H1 (cell line): ENCODE measurements at regions not wholly inside any gene's neighbourhood (a gene's known extent, or its start where the extent isn't known, plus 50 kb on each side); places are given as distances from the start of the nearest gene placed in this dataset.

Experiments
- CEBPB ChIP-seq: IDR thresholded peaks from 2 replicates; pipeline ENCODE4 v1.6.1; 2012; ENCODE audit warnings: low read depth, low read length
- CHD2 ChIP-seq: IDR thresholded peaks from 2 replicates; pipeline ENCODE4 v1.6.1; 2012; ENCODE audit warnings: low read length, improper control_type of control experiment
- CTCF ChIP-seq, 3 experiments: IDR thresholded peaks; 1 replicate in 2 of 3; 2 replicates in 1 of 3; pipeline versions ENCODE4 v1.5.1 to v1.6.1; 2011; ENCODE audit warnings: low read length in 3 of 3, mild to moderate bottlenecking in 3 of 3, inconsistent platforms in 2 of 3, low read depth in 1 of 3, moderate library complexity in 1 of 3; ENCODE audit not compliant: insufficient read depth in 1 of 3; ENCODE audit errors: control extremely low read depth in 1 of 3
- EZH2 ChIP-seq: fragments of 200-600 bp; sonication (generic); IDR thresholded peaks from 2 replicates; pipeline ENCODE4 v1.7.1; 2012; ENCODE audit warnings: low read depth, mild to moderate bottlenecking, moderate library complexity, low read length, inconsistent platforms; ENCODE audit not compliant: severe bottlenecking
- HDAC6 ChIP-seq: IDR thresholded peaks from one replicate; pipeline ENCODE4 v1.7.1; 2012; ENCODE audit warnings: low read depth, mild to moderate bottlenecking, inconsistent platforms, low read length, moderate library complexity
- KDM5A ChIP-seq: fragments of 200-600 bp; IDR thresholded peaks from 2 replicates; pipeline ENCODE4 v1.7.1; 2012; ENCODE audit warnings: mild to moderate bottlenecking, low read length, inconsistent platforms, mixed read lengths
- MAX ChIP-seq: IDR thresholded peaks from 2 replicates; pipeline ENCODE4 v1.6.1; 2012; ENCODE audit warnings: inconsistent platforms
- POLR2A ChIP-seq, 2 experiments: IDR thresholded peaks; 1 replicate in 1 of 2; 2 replicates in 1 of 2; pipeline ENCODE4 v1.6.1; 2011; ENCODE audit warnings: low read depth in 2 of 2, low read length in 2 of 2, mild to moderate bottlenecking in 2 of 2; ENCODE audit errors: control extremely low read depth in 1 of 2
- SRF ChIP-seq: IDR thresholded peaks from 2 replicates; pipeline ENCODE4 v1.6.1; 2011; ENCODE audit warnings: mild to moderate bottlenecking, low read depth, low read length, moderate library complexity
- SUZ12 ChIP-seq: fragments of 200-600 bp; sonication (generic); IDR thresholded peaks from 2 replicates; pipeline ENCODE4 v1.6.1; 2012; ENCODE audit warnings: mild to moderate bottlenecking, inconsistent platforms, low read length, moderate library complexity, mixed read lengths
- TCF12 ChIP-seq: IDR thresholded peaks from 2 replicates; pipeline ENCODE4 v1.6.1; 2011; ENCODE audit warnings: low read depth, mild to moderate bottlenecking, low read length

- TF ChIP-seq MAX (no peak), KDM5A (no peak), CTCF (IDR thresholded peaks at IDR 0.05; ENCODE audit: control extremely low read depth in 1 of 3, insufficient read depth in 1 of 3, low read depth in 1 of 3, low read length in 3 of 3) (no peak), EZH2 (no peak), CHD2 (no peak), TCF12 (no peak), SUZ12 (no peak), SRF (no peak), POLR2A (IDR thresholded peaks at IDR 0.05; ENCODE audit: control extremely low read depth in 1 of 2, low read depth in 2 of 2, low read length in 2 of 2) (no peak), CEBPB (no peak), HDAC6 (no peak)
These were observed 878.8 kb downstream of the C4orf33 start for GRCh38 chr4:129974730-129975129.
